ENCODE measurements at regions not wholly inside any gene's neighbourhood (a gene's known extent, or its start where the extent isn't known, plus 50 kb on each side); places are given as distances from the start of the nearest gene placed in this dataset.

GRCh38 chr9:7906783-7907550 lies 107.4 kb upstream of the DMAC1 start:
- TF ChIP-seq CTCF (IDR thresholded peaks at IDR 0.05) = no peak
- no peak for TF ChIP-seq EZH2 (IDR thresholded peaks at IDR 0.05)
- no peak for TF ChIP-seq EZH2phosphoT487 (IDR thresholded peaks at IDR 0.05)
